ENCODE measurements at regions not wholly inside any gene's neighbourhood (a gene's known extent, or its start where the extent isn't known, plus 50 kb on each side); places are given as distances from the start of the nearest gene placed in this dataset.

- no peak for DNase-seq (ENCODE audit: low spot score)
- intact Hi-C loops (cut with micrococcal nuclease; ENCODE audit: unreplicated experiment), result no loop called here
- H3K4me1 ChIP-seq (ENCODE audit: insufficient read depth, low read length, poor library complexity, severe bottlenecking), result no peaks in the 10 kb centered on the region
- TF ChIP-seq CTCF (conservative IDR thresholded peaks at IDR 0.05; ENCODE audit: low read length) (no peak), EZH2phosphoT487 (IDR thresholded peaks at IDR 0.05; ENCODE audit: borderline replicate concordance, low read depth, low read length) (no peak)
- CTCF ChIA-PET (ENCODE audit: unreplicated experiment), result no interaction called here
- H2AFZ ChIP-seq (ENCODE audit: low read length), result no peak overlapping the region
- no peaks in the 10 kb centered on the region for H3K9me2 ChIP-seq (ENCODE audit: insufficient read depth, low read length)
- no TSS peak for BruUV-seq (replicated peaks)
- POLR2A ChIA-PET, result interaction anchor here (0.6 kb wide), 1 partner anchor 71 kb away, joined by 3 read pairs; no protein-coding TSS in a partner anchor
- H3K9me3 ChIP-seq (ENCODE audit: low read length), result no peaks in the 10 kb centered on the region
- no peaks in the 10 kb centered on the region for H3K36me3 ChIP-seq (ENCODE audit: insufficient read depth, low read length)
- H3K4me2 ChIP-seq (ENCODE audit: low read length), result no peak overlapping the region
- H3K27ac ChIP-seq (ENCODE audit: low read depth, low read length, poor library complexity, severe bottlenecking), result no peak overlapping the region
- no peaks in the 10 kb centered on the region for H4K20me1 ChIP-seq (ENCODE audit: insufficient read depth, low read length)
- H3K79me2 ChIP-seq (ENCODE audit: insufficient read depth, low read depth, low read length), result no peaks in the 10 kb centered on the region
- no peak overlapping the region for H3K4me3 ChIP-seq (ENCODE audit: low read depth, low read length, poor library complexity, severe bottlenecking)
Measured at GRCh38 chr2:217060951-217061547, 201.2 kb upstream of the TNP1 start.

GRCh38 chr2:217060516-217060915, 200.7 kb upstream of the TNP1 start:
- Histone ChIP-seq H3K36me3 (ENCODE audit: insufficient read depth, low read length) (no peaks in the 10 kb centered on the region), H3K27ac (ENCODE audit: low read depth, low read length, poor library complexity, severe bottlenecking) (no peak overlapping the region), H3K9me2 (ENCODE audit: insufficient read depth, low read length) (no peaks in the 10 kb centered on the region), H4K20me1 (ENCODE audit: insufficient read depth, low read length) (no peaks in the 10 kb centered on the region), H3K4me1 (ENCODE audit: insufficient read depth, low read length, poor library complexity, severe bottlenecking) (no peaks in the 10 kb centered on the region), H3K79me2 (ENCODE audit: insufficient read depth, low read depth, low read length) (no peaks in the 10 kb centered on the region), H3K4me3 (ENCODE audit: low read depth, low read length, poor library complexity, severe bottlenecking) (no peak overlapping the region), H2AFZ (ENCODE audit: low read length) (no peak overlapping the region), H3K9me3 (ENCODE audit: low read length) (no peaks in the 10 kb centered on the region), H3K4me2 (ENCODE audit: low read length) (no peak overlapping the region)
- no peak for DNase-seq (ENCODE audit: low spot score)
- CTCF ChIA-PET (ENCODE audit: unreplicated experiment), result no interaction called here
- POLR2A ChIA-PET, result no interaction called here
- intact Hi-C loops (cut with micrococcal nuclease; ENCODE audit: unreplicated experiment), result no loop called here
- no TSS peak for BruUV-seq (replicated peaks)
- TF ChIP-seq CTCF (conservative IDR thresholded peaks at IDR 0.05; ENCODE audit: low read length) (no peak), EZH2phosphoT487 (IDR thresholded peaks at IDR 0.05; ENCODE audit: borderline replicate concordance, low read depth, low read length) (no peak)

GRCh38 chr2:217058791-217059755, 199.2 kb upstream of the TNP1 start:
- H2AFZ ChIP-seq (ENCODE audit: low read length), result no peak overlapping the region
- no peaks in the 10 kb centered on the region for H3K36me3 ChIP-seq (ENCODE audit: insufficient read depth, low read length)
- intact Hi-C loops (cut with micrococcal nuclease; ENCODE audit: unreplicated experiment), result no loop called here
- H3K4me2 ChIP-seq (ENCODE audit: low read length), result no peak overlapping the region
- no TSS peak for BruUV-seq (replicated peaks)
- TF ChIP-seq EZH2phosphoT487 (IDR thresholded peaks at IDR 0.05; ENCODE audit: borderline replicate concordance, low read depth, low read length), result no peak
- TF ChIP-seq CTCF (conservative IDR thresholded peaks at IDR 0.05; ENCODE audit: low read length), result no peak
- H3K9me3 ChIP-seq (ENCODE audit: low read length), result no peaks in the 10 kb centered on the region
- no peaks in the 10 kb centered on the region for H3K79me2 ChIP-seq (ENCODE audit: insufficient read depth, low read depth, low read length)
- no peak for DNase-seq (ENCODE audit: low spot score)
- ChIA-PET CTCF (ENCODE audit: unreplicated experiment) (no interaction called here), POLR2A (no interaction called here)
- no peaks in the 10 kb centered on the region for H4K20me1 ChIP-seq (ENCODE audit: insufficient read depth, low read length)
- H3K4me3 ChIP-seq (ENCODE audit: low read depth, low read length, poor library complexity, severe bottlenecking), result no peak overlapping the region
- no peak overlapping the region for H3K27ac ChIP-seq (ENCODE audit: low read depth, low read length, poor library complexity, severe bottlenecking)
- H3K9me2 ChIP-seq (ENCODE audit: insufficient read depth, low read length), result no peaks in the 10 kb centered on the region
- no peaks in the 10 kb centered on the region for H3K4me1 ChIP-seq (ENCODE audit: insufficient read depth, low read length, poor library complexity, severe bottlenecking)
